HG03469 (cell line): ENCODE measurements at regions not wholly inside any gene's neighbourhood (a gene's known extent, or its start where the extent isn't known, plus 50 kb on each side); places are given as distances from the start of the nearest gene placed in this dataset.

ENCODE experiments used
- ATAC-seq: cut with Tn5 transposase; IDR thresholded peaks from one replicate; pipeline ENCODE4 v1.9.1; 2021; ENCODE audit warnings: mild to moderate bottlenecking, moderate library complexity, moderate number of reproducible peaks; ENCODE audit not compliant: unreplicated experiment

DNA sequence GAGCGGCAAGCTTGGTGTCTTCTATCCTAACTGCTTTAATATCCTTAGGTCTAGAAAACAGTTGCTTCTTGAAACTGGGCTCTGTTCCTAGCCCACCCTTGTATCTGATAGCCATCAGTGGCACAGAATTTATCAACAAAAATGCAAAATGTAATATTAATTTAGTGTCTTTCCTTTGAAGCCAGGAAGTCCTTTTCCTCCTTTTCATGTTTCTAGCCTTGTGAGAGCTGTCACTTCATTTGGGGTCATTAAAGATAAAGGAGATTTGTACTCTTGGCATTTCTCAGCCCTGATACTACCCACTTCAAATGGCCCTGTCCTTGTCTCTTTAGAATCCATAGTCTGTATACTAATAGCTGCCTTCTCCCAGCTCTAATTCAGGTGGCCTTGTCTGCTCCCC, 111.0 kb downstream of the GAS1 start:
- ATAC-seq = no peak

DNA sequence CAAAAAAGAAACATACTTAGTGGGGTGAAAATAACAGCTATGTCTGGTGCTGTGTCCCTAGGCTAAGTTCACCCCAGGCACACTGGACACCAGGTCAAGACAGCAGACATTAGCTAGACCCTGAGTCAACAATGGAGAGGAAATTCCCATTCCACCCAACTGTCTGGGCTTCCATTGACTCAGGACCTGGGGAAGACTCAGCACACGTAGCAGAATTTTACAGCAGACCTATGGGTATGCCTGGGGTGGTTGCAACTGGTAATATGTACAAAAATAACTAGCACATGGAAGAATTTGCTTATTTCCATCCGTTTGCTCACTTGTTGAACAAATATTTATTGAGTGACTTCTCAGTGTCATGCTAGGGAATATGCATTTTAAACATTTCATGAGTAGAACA, 117.0 kb downstream of the GAS1 start:
- no peak for ATAC-seq

DNA sequence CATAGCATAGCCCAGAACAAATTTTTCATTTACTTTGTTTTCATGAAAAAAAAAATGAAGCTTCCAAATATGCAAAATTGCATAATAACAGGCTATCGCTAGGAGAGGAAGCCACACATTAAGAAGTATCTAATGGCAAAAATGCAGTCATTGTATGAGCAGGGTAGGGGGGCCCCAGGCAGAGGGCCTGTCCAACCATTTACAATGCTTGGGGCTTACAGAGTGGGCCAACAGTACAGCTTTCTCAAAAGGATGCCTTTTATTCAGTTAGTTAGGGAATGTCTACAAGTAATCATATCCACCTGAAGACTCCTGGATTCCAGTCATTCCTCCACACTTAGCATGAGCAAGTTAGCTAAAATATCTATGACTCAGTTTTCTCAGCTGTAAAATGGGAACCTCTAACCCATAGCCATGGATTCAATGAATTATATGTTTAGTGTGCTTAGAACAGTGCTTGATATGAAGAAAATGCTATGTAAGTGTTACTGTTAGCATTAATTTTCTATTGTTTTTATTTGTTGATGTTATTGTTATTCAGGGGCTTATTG, 117.7 kb downstream of the GAS1 start:
- no peak for ATAC-seq

GRCh38 chr9:86828631-86829030, 118.7 kb downstream of the GAS1 start:
- ATAC-seq = no peak

- ATAC-seq = no peak
These were observed 119.4 kb downstream of the GAS1 start for GRCh38 chr9:86827893-86828292.

- ATAC-seq = no peak
These were observed 122.0 kb downstream of the GAS1 start for GRCh38 chr9:86825299-86825698.

DNA sequence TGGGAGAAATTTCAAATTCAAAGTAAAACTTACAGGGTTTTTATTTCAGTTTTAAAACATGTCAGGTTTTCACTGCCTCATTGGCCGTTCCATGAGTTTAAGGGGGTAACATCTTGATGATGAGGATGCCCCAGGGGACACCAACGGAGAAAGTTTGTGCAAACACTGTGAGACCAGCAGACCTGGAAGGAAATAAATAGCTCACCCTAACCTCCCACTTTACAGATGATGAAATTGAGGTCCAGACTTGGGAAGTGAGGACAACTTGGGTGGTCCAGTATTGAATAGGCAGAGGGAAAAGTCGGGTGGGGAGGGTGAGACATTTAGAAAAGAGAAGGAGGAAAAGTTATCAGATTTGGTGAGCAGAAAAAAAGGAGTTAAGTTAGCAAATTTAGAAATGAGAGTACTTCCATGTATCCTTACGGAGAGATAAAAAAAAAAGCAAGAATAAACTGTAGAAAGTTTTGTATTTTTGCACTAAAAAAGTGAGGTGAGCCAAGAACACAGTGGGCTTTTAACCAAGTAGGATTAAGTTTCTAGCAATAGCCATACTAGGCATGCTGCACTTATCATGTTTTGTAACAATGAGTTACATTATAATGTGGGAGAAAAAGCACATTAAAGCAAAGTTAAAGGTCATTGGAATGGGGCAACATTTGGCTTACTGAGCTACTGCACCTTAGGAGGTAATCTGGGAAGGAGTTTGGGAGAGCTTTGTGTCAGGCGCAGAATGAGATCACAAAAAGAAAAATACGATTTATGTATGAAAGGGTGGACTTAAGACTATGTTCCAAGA, 125.1 kb downstream of the GAS1 start:
- ATAC-seq = no peak

DNA sequence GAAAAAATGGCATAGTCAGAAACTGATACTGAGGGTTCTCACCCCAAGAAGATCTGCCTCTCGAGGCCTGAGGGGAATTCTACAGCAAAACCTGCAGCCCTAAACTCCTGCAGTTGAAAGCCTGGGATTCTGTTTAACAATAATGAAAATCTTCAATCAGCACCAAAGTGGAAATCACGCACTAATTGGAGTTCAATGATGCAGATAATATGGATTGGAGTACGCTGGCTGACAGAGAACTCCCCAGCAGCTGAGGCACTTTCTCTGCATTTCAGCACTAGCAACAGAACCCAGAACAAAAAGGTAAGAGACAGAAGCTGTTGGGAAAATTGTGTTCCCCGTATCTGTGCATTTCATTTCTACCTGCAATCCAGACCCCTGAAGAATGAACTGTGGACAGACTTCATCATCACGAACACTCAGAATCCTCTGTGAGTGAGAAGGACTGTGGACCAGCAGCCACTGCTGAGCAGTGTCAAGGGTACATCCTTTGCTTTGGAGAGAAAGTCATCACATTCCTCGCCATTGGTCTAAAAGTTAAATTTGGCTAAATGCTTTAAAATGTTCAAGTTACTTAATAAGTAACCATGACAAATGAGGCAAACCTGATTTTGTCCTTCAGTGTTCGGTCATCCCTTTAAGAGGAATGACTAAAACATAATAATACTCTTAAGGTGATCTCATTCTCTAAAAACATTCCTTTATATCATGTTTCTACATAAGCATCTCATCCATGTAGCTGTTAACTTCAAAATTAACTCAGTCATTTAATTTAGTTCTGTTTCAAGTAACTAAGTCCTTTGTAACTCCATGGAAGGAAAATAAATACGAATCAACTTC, 126.1 kb downstream of the GAS1 start:
- ATAC-seq = no peak

- ATAC-seq = no peak
These were observed 127.8 kb downstream of the GAS1 start for GRCh38 chr9:86819552-86819951.

DNA sequence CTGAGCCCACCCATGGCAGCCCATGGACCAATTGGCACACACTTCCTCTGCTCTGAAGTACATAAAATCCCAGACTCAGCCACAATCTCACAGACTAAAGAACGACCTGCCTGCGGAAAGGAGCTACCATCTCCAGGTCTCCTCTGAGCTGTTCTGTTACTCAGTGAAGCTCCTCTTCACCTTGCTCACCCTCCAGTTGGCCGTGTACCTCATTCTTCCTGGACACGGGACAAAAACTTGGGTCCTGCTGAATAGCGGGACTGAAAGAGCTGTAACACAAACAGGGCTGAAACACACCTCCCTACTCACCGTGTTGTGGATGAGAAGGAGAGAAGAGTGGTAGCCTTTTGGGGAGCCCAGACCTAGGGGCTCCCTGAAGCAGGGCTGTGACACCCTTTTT, 128.7 kb downstream of the GAS1 start:
- ATAC-seq = no peak

- ATAC-seq = no peak
These were observed 130.4 kb downstream of the GAS1 start for GRCh38 chr9:86816868-86817267.

- no peak for ATAC-seq
These were observed 130.9 kb downstream of the GAS1 start for GRCh38 chr9:86816366-86816765.

GRCh38 chr9:86812616-86813015, 134.7 kb downstream of the GAS1 start:
- ATAC-seq = no peak

DNA sequence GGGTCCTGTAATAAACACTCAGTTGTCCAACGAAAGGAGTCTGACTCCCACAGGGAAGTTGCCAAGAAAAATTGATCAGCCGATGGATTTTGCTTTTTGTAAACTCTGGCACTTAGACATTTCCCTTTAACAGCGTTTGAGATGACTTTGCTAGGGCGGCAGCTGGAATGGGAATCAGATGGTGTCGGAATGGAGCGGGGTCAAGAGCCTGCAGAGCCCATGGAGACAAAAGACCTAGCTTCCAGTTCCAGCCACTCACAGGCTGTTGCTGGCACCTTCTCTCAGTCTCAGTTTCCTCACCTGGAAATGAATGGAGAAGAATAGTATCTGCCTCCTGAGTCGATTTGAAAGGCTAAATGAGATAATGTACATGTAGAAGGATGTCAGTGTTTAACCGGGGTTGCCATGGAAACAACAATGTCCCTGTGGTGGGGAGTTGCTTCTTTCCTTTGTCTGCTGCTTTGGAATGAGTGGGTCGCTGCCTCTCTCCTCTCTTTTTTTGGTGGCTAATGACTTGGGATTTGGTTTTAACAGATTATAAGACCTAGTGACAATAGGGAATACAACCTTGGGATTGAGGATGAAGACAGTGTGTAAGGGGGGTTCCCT, 137.4 kb downstream of the GAS1 start:
- no peak for ATAC-seq

- ATAC-seq = no peak
These were observed 138.2 kb downstream of the GAS1 start for GRCh38 chr9:86809151-86809550.

- ATAC-seq = no peak
These were observed 139.8 kb downstream of the GAS1 start for GRCh38 chr9:86807367-86807976.

DNA sequence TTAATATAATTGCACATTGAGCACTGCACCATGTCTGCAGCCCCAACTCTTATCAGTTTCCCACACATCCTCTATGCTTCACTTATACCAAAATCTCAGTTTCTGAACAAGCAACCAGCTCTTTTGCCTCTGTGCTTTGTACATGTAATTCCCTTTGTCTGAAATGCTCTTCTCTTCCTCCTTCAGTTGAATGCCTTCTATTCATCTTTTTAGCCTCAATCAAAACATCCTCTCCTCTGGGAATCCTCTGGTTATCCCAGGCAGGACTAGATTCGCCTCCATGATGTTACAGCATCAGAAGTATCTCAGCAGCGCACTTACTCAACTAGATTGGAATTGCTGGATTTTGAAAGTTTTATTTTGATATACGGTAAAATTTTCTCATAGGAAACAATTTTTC, 143.3 kb downstream of the GAS1 start:
- ATAC-seq = no peak

DNA sequence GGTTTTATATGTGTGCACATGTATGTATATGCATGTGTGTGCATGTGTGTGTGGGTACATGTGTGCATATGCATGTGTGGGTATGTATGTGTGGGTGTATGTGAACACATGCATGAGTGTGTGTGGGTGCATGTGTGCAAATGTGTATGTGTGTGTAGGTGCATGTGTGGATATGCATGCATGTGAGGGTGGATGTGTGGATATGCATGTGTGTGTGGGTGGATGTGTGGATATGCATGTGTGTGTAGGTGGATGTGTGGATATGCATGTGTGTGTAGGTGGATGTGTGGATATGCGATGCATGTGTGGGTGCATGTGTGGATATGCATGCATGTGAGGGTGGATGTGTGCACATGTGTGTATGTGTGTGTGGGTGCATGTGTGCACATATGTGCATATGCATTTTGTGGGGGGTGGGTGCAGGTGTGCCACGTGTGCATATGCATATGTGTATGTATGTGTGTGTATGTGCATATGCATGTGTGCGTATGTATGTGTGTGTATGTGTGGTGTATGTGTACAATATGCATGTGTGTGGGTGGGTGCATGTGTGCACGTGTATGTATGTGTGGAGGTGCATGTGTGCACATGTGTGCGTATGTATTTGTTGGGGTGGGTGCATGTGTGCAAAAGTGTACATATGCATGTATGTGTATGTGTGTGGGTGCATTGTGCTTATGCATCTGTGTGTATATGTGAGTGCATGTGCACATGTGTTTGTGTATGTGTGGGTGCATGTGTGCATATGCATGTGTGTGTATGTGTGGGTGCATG, 144.2 kb downstream of the GAS1 start:
- ATAC-seq = no peak

DNA sequence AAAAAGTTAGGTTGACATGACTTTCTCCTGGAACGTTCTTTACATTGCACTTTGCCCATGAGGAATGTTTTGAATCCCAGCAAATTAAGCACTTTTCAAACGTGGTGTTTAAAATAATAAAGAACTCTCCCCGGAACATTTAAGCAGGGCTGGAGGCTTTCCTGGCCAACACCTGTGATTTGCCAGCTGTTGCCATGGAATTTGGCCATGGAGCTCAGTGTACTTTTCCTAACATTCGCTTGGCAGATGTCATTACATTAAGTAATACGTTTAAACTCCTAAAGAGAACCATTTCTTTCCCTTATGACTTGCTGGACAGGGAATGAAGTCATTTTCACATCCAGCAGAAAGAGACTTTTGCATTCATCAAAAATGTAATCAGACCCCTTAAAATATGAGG, 146.1 kb downstream of the GAS1 start:
- no peak for ATAC-seq

DNA sequence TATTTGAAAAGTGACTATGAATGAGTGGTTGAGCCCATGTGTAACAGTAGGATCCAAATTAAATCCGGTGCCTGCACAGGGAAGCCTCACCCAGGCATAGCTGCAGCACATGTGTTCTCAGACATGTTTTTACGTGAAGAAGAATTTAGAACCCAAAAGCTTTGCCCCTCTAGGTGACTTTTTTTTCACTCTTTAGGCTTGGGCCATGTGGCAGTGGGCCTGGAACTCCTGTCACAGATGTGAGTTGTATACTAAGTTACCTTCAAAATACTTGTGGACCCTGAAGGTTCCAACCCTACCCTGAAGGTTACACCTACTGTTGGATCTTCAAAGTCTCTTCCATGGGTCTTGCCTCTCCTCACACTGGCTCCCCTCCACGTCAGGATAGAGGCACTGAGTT, 146.6 kb downstream of the GAS1 start:
- ATAC-seq = no peak
